GM21529 (cell line): ENCODE measurements at regions not wholly inside any gene's neighbourhood (a gene's known extent, or its start where the extent isn't known, plus 50 kb on each side); places are given as distances from the start of the nearest gene placed in this dataset.

Experiments used
- ATAC-seq: cut with Tn5 transposase; IDR thresholded peaks from one replicate; pipeline ENCODE4 v1.9.1; 2021; ENCODE audit not compliant: unreplicated experiment

- ATAC-seq, result no peak
Observed at GRCh38 chr15:67892559-67893377, 52.9 kb upstream of the RNU6-1 start.

GRCh38 chr15:67895237-67895636 is 55.4 kb upstream of the RNU6-1 start:
- ATAC-seq, result no peak

- ATAC-seq, result no peak
Observed at GRCh38 chr15:67897646-67898339, 57.9 kb upstream of the RNU6-1 start.

- no peak for ATAC-seq
Observed at GRCh38 chr15:67899596-67900283, 59.9 kb upstream of the RNU6-1 start.

- ATAC-seq, result no peak
Observed at GRCh38 chr15:67900621-67901147, 60.8 kb upstream of the RNU6-1 start.

- no peak for ATAC-seq
Observed at GRCh38 chr15:67901922-67902321, 62.1 kb upstream of the RNU6-1 start.

- ATAC-seq, result no peak
Observed at GRCh38 chr15:67902579-67903009, 62.7 kb upstream of the RNU6-1 start.

GRCh38 chr15:67903708-67904107 is 63.9 kb upstream of the RNU6-1 start:
- no peak for ATAC-seq

- no peak for ATAC-seq
Observed at GRCh38 chr15:67905628-67906027, 65.8 kb upstream of the RNU6-1 start.

GRCh38 chr15:67906382-67906781 is 66.5 kb upstream of the RNU6-1 start:
- no peak for ATAC-seq

GRCh38 chr15:67907184-67907723 is 67.4 kb upstream of the RNU6-1 start:
- ATAC-seq, result no peak

GRCh38 chr15:67908756-67909155 is 68.9 kb upstream of the RNU6-1 start:
- no peak for ATAC-seq

- peak; percentile 61 for ATAC-seq
Observed at GRCh38 chr15:67911727-67912126, 71.9 kb upstream of the RNU6-1 start.

- no peak for ATAC-seq
Observed at GRCh38 chr15:67914028-67914427, 74.2 kb upstream of the RNU6-1 start.

GRCh38 chr15:67914537-67915460 is 75.0 kb upstream of the RNU6-1 start:
- no peak for ATAC-seq

- ATAC-seq, result no peak
Observed at GRCh38 chr15:67915461-67916374, 75.9 kb upstream of the RNU6-1 start.

GRCh38 chr15:67916565-67916964 is 76.7 kb upstream of the RNU6-1 start:
- no peak for ATAC-seq

- no peak for ATAC-seq
Observed at GRCh38 chr15:67917037-67917436, 77.2 kb upstream of the RNU6-1 start.

GRCh38 chr15:67917636-67918035 is 77.8 kb upstream of the RNU6-1 start:
- ATAC-seq, result no peak
